B cell (primary cell): ENCODE measurements at regions not wholly inside any gene's neighbourhood (a gene's known extent, or its start where the extent isn't known, plus 50 kb on each side); places are given as distances from the start of the nearest gene placed in this dataset.

Experiments used
- ATAC-seq: fragments of 200-7000 bp; cut with Tn5 transposase; one replicate; pipeline ENCODE4 v1.10.0; 2021; ENCODE audit warnings: low read depth, mild to moderate bottlenecking, moderate number of reproducible peaks, moderate library complexity
- CTCF ChIA-PET: fragments of 350-600 bp; sonication (Branson Sonifier 250); formaldehyde crosslinking; loops from one replicate; lab custom pipeline; 2021; ENCODE audit warnings: antibody characterized with exemption, inconsistent platforms; lab: Charles Lee
- POLR2A ChIA-PET: fragments of 350-600 bp; sonication (Branson Sonifier 250); formaldehyde crosslinking; loops from one replicate; lab custom pipeline; 2021; ENCODE audit warnings: antibody characterized with exemption; lab: Charles Lee
- DNase-seq: peaks from one replicate; pipeline ENCODE4 v3.0.0; 2013
- H2AFZ ChIP-seq: 2 replicates; pipeline ENCODE4 v1.6.1; 2012; ENCODE audit warnings: mild to moderate bottlenecking, low read depth, low read length; ENCODE audit not compliant: insufficient read depth, poor library complexity, severe bottlenecking
- H3K27ac ChIP-seq, 2 donors: 1 replicate in 1 of 2; 2 replicates in 1 of 2; pipeline ENCODE4 v1.5.1; 2012 to 2013; ENCODE audit warnings: low read length in 2 of 2, mild to moderate bottlenecking in 2 of 2, moderate library complexity in 1 of 2
- H3K27me3 ChIP-seq, 4 experiments: fragments of 200-600 bp in 1 of 4; sonication (generic) in 1 of 4; replicated peaks in 1 of 4; 1 replicate in 2 of 4; 2 replicates in 2 of 4; pipeline versions ENCODE4 v1.6.1 to v1.7.0; 2013 to 2016; ENCODE audit warnings: low read length in 3 of 4, mild to moderate bottlenecking in 2 of 4, mixed read lengths in 1 of 4, moderate library complexity in 1 of 4; ENCODE audit not compliant: insufficient read depth in 4 of 4, control insufficient read depth in 3 of 4; ENCODE audit errors: control extremely low read depth in 1 of 4
- H3K36me3 ChIP-seq, 2 experiments: replicated peaks in 1 of 2; 1 replicate in 1 of 2; 2 replicates in 1 of 2; pipeline versions ENCODE4 v1.6.1 to v1.7.1; 2013; ENCODE audit warnings: low read length in 1 of 2; ENCODE audit not compliant: insufficient read depth in 2 of 2, control insufficient read depth in 1 of 2; ENCODE audit errors: control extremely low read depth in 1 of 2, extremely low read depth in 1 of 2
- H3K4me1 ChIP-seq, 2 donors: fragments of 200-600 bp in 1 of 2; sonication (generic) in 1 of 2; 1 replicate in 1 of 2; 2 replicates in 1 of 2; pipeline versions ENCODE4 v1.5.1 to v1.6.1; 2013 to 2017; ENCODE audit warnings: low read length in 2 of 2; ENCODE audit not compliant: control insufficient read depth in 2 of 2, insufficient read depth in 2 of 2
- H3K4me2 ChIP-seq: replicated peaks from 2 replicates; pipeline ENCODE3; 2012; ENCODE audit warnings: mild to moderate bottlenecking, low read depth, low read length; ENCODE audit not compliant: poor library complexity, severe bottlenecking
- H3K4me3 ChIP-seq, 5 experiments: fragments of 200-600 bp in 1 of 5; sonication (generic) in 1 of 5; 1 replicate in 3 of 5; 2 replicates in 2 of 5; pipeline versions ENCODE4 v1.5.1 to v1.7.0; 2011 to 2016; ENCODE audit warnings: low read length in 4 of 5, mild to moderate bottlenecking in 4 of 5, low read depth in 2 of 5, control low read depth in 1 of 5, moderate library complexity in 1 of 5; ENCODE audit not compliant: insufficient read depth in 1 of 5; ENCODE audit errors: control extremely low read depth in 1 of 5, extremely low read depth in 1 of 5
- H3K79me2 ChIP-seq: fragments of 200-600 bp; sonication (generic); one replicate; pipeline ENCODE4 v1.6.0; 2016; ENCODE audit warnings: low read length; ENCODE audit not compliant: control insufficient read depth, insufficient read depth
- H3K9ac ChIP-seq: fragments of 200-600 bp; sonication (generic); 2 replicates; pipeline ENCODE4 v1.6.1; 2017; ENCODE audit warnings: mild to moderate bottlenecking, low read length, moderate library complexity
- H3K9me3 ChIP-seq, 3 donors: one replicate each; pipeline versions ENCODE4 v1.6.1 to v1.7.1; 2013; ENCODE audit warnings: low read length in 2 of 3; ENCODE audit not compliant: control insufficient read depth in 2 of 3, insufficient read depth in 1 of 3; ENCODE audit errors: control extremely low read depth in 1 of 3
- H4K20me1 ChIP-seq: 2 replicates; pipeline ENCODE4 v1.6.0; 2012; ENCODE audit warnings: mild to moderate bottlenecking, low read length; ENCODE audit not compliant: insufficient read depth, control insufficient read depth, poor library complexity, severe bottlenecking
- H3K27ac Mint-ChIP-seq: one replicate; pipeline ENCODE4 v1.8.0; 2021; ENCODE audit warnings: mixed read lengths
- H3K27me3 Mint-ChIP-seq: one replicate; pipeline ENCODE4 v1.8.0; 2021; ENCODE audit warnings: mixed read lengths
- H3K4me1 Mint-ChIP-seq: one replicate; pipeline ENCODE4 v1.8.0; 2021; ENCODE audit warnings: mixed read lengths
- H3K4me3 Mint-ChIP-seq: one replicate; pipeline ENCODE4 v1.8.0; 2021; ENCODE audit warnings: mixed read lengths
- H3K9me3 Mint-ChIP-seq: one replicate; pipeline ENCODE4 v1.8.0; 2022; ENCODE audit warnings: mixed read lengths; ENCODE audit not compliant: insufficient read depth
- CTCF ChIP-seq: fragments of 200-600 bp; IDR thresholded peaks from one replicate; pipeline ENCODE4 v1.8.0; 2022; ENCODE audit warnings: antibody characterized with exemption, mild to moderate bottlenecking
- EZH2 ChIP-seq: IDR thresholded peaks from 2 replicates; pipeline ENCODE4 v1.6.1; 2012; ENCODE audit warnings: borderline replicate concordance, low read depth, mild to moderate bottlenecking, moderate library complexity, low read length; ENCODE audit not compliant: insufficient read depth, poor library complexity, severe bottlenecking
- WGBS: methylation state at CpG from one replicate; pipeline ENCODE4 v1.1.5; 2013; ENCODE audit warnings: missing lambda C conversion rate; ENCODE audit not compliant: insufficient coverage; 5-methylcytosine and 5-hydroxymethylcytosine counted together
- intact Hi-C: fragments of 100-400 bp; cut with micrococcal nuclease; formaldehyde crosslinking; loops from one replicate; pipeline ENCODE4 v1.10.0; 2022

- ChIA-PET POLR2A (no interaction called here), CTCF (no interaction called here)
- TF ChIP-seq EZH2 (no peak), CTCF (no peak)
- H3K4me1 Mint-ChIP-seq = no peaks in the 10 kb centered on the region
- Histone ChIP-seq H3K9me3 (peaks cover 0 to 4% (median 0%) of the 10 kb centered on the region in 3 donors), H3K4me2 (no peak overlapping the region), H3K27me3 (peaks cover 0 to 7% (median 4%) of the 10 kb centered on the region in 4 experiments), H2AFZ (no peak overlapping the region), H3K9ac (no peak overlapping the region), H3K27ac (no peak overlapping the region), H3K36me3 (no peaks in the 10 kb centered on the region), H3K4me3 (no peak overlapping the region), H3K4me1 (no peaks in the 10 kb centered on the region), H4K20me1 (no peaks in the 10 kb centered on the region), H3K79me2 (no peaks in the 10 kb centered on the region)
- ATAC-seq (no peak), DNase-seq (no peak)
- 0% methylated on average over 2 of the region's 3 CpGs for WGBS
- no peak overlapping the region for H3K27ac Mint-ChIP-seq
- H3K27me3 Mint-ChIP-seq = peaks cover 26% of the 10 kb centered on the region
- H3K4me3 Mint-ChIP-seq = no peak overlapping the region
- intact Hi-C loops = no loop called here
- H3K9me3 Mint-ChIP-seq = no peaks in the 10 kb centered on the region
Observed at GRCh38 chr3:124250053-124250452, 258.1 kb upstream of the ROPN1 start.

GRCh38 chr3:124256156-124256555, 264.2 kb upstream of the ROPN1 start:
- DNase-seq = no peak
- Histone ChIP-seq H3K79me2 (no peaks in the 10 kb centered on the region), H4K20me1 (no peaks in the 10 kb centered on the region), H3K4me2 (no peak overlapping the region), H3K27ac (no peak overlapping the region), H3K36me3 (no peaks in the 10 kb centered on the region), H3K9ac (no peak overlapping the region), H3K4me1 (no peaks in the 10 kb centered on the region), H3K4me3 (no peak overlapping the region), H3K9me3 (no peaks in the 10 kb centered on the region), H2AFZ (no peak overlapping the region), H3K27me3 (peaks cover 0 to 5% (median 0%) of the 10 kb centered on the region in 4 experiments)
- no CpG with 5 or more reads among the region's 1 CpG for WGBS
- H3K27ac Mint-ChIP-seq = no peak overlapping the region
- TF ChIP-seq CTCF = no peak
- no peak for TF ChIP-seq EZH2
- ChIA-PET POLR2A (no interaction called here), CTCF (no interaction called here)
- ATAC-seq = no peak
- H3K4me1 Mint-ChIP-seq = no peaks in the 10 kb centered on the region
- H3K27me3 Mint-ChIP-seq = peaks cover 22% of the 10 kb centered on the region
- no peak overlapping the region for H3K4me3 Mint-ChIP-seq
- H3K9me3 Mint-ChIP-seq = no peaks in the 10 kb centered on the region
- intact Hi-C loops = no loop called here
